AG08395 (cell line): ENCODE measurements at regions not wholly inside any gene's neighbourhood (a gene's known extent, or its start where the extent isn't known, plus 50 kb on each side); places are given as distances from the start of the nearest gene placed in this dataset.

Source experiments
- DNase-seq: peaks from one replicate; pipeline ENCODE4 v3.0.0; 2012; ENCODE audit warnings: mixed read lengths, low spot score

GRCh38 chr2:51224790-51225189 is 192.9 kb upstream of the NRXN1 start:
- no peak for DNase-seq

- no peak for DNase-seq
Measured at GRCh38 chr2:51222106-51222505, 190.2 kb upstream of the NRXN1 start.

- no peak for DNase-seq
Measured at GRCh38 chr2:51220606-51221005, 188.7 kb upstream of the NRXN1 start.

GRCh38 chr2:51220080-51220479 is 188.1 kb upstream of the NRXN1 start:
- DNase-seq, result no peak

- DNase-seq, result no peak
Measured at GRCh38 chr2:51219468-51219867, 187.5 kb upstream of the NRXN1 start.

- no peak for DNase-seq
Measured at GRCh38 chr2:51218047-51218446, 186.1 kb upstream of the NRXN1 start.

- DNase-seq, result no peak
Measured at GRCh38 chr2:51213826-51214225, 181.9 kb upstream of the NRXN1 start.

- no peak for DNase-seq
Measured at GRCh38 chr2:51212374-51212773, 180.4 kb upstream of the NRXN1 start.

- no peak for DNase-seq
Measured at GRCh38 chr2:51208521-51208920, 176.6 kb upstream of the NRXN1 start.

- no peak for DNase-seq
Measured at GRCh38 chr2:51201295-51201694, 169.4 kb upstream of the NRXN1 start.

- no peak for DNase-seq
Measured at GRCh38 chr2:51194656-51195055, 162.7 kb upstream of the NRXN1 start.

GRCh38 chr2:51170273-51170672 is 138.3 kb upstream of the NRXN1 start:
- DNase-seq, result no peak

GRCh38 chr2:51165534-51166260 is 133.8 kb upstream of the NRXN1 start:
- no peak for DNase-seq

GRCh38 chr2:51158251-51158650 is 126.3 kb upstream of the NRXN1 start:
- DNase-seq, result no peak

- DNase-seq, result no peak
Measured at GRCh38 chr2:51153236-51153635, 121.3 kb upstream of the NRXN1 start.

- no peak for DNase-seq
Measured at GRCh38 chr2:51151490-51152140, 119.7 kb upstream of the NRXN1 start.

- DNase-seq, result no peak
Measured at GRCh38 chr2:51149725-51150124, 117.8 kb upstream of the NRXN1 start.

- DNase-seq, result no peak
Measured at GRCh38 chr2:51145761-51146160, 113.8 kb upstream of the NRXN1 start.

GRCh38 chr2:51120754-51121280 is 88.9 kb upstream of the NRXN1 start:
- DNase-seq, result no peak

GRCh38 chr2:51111532-51111931 is 79.6 kb upstream of the NRXN1 start:
- no peak for DNase-seq

- no peak for DNase-seq
Measured at GRCh38 chr2:51108794-51109193, 76.9 kb upstream of the NRXN1 start.

GRCh38 chr2:51107841-51108240 is 75.9 kb upstream of the NRXN1 start:
- DNase-seq, result no peak

GRCh38 chr2:51105811-51106210 is 73.9 kb upstream of the NRXN1 start:
- no peak for DNase-seq

- no peak for DNase-seq
Measured at GRCh38 chr2:51103205-51103604, 71.3 kb upstream of the NRXN1 start.
